IMR-90 (cell line): ENCODE measurements at regions not wholly inside any gene's neighbourhood (a gene's known extent, or its start where the extent isn't known, plus 50 kb on each side); places are given as distances from the start of the nearest gene placed in this dataset.

ENCODE experiments used
- ATAC-seq: fragments of 200-7000 bp; cut with Tn5 transposase; 2 replicates; pipeline ENCODE4 v1.9.1; 2020; ENCODE audit warnings: low read depth, mild to moderate bottlenecking, moderate library complexity
- BruUV-seq: library from RNA; stranded (reverse); fragments of 400-500 nt; replicated peaks from 2 replicates; lab custom pipeline; 2021; lab: Mats Ljungman, UMichigan
- CTCF ChIA-PET: fragments of 300-600 bp; formaldehyde crosslinking; extraction: SDS; loops from one replicate; lab custom pipeline; 2021; ENCODE audit warnings: antibody characterized with exemption; lab: Yijun Ruan, JAX
- POLR2A ChIA-PET: fragments of 300-600 bp; sonication (Branson Sonifier 250); formaldehyde crosslinking; loops from one replicate; lab custom pipeline; 2022; ENCODE audit warnings: antibody characterized with exemption; ENCODE audit not compliant: unreplicated experiment; lab: Charles Lee
- DNase-seq: peaks from one replicate; pipeline ENCODE4 v3.0.0; 2013
- H2AFZ ChIP-seq: replicated peaks from 2 replicates; pipeline ENCODE3; 2013; ENCODE audit warnings: low read length, mild to moderate bottlenecking; ENCODE audit not compliant: poor library complexity
- H2AK5ac ChIP-seq: 2 replicates; pipeline ENCODE4 v1.6.1; 2013; ENCODE audit warnings: low read depth, low read length, inconsistent platforms
- H2AK9ac ChIP-seq: replicated peaks from 2 replicates; pipeline ENCODE3; 2013; ENCODE audit warnings: mild to moderate bottlenecking, low read depth, low read length, moderate library complexity; ENCODE audit not compliant: poor library complexity
- H2BK120ac ChIP-seq: 2 replicates; pipeline ENCODE4 v1.6.1; 2013; ENCODE audit warnings: low read depth, low read length, inconsistent platforms
- H2BK15ac ChIP-seq: 3 replicates; pipeline ENCODE4 v1.6.1; 2013; ENCODE audit warnings: low read depth, low read length, inconsistent platforms
- H2BK20ac ChIP-seq: 2 replicates; pipeline ENCODE4 v1.6.1; 2013; ENCODE audit warnings: low read depth, mild to moderate bottlenecking, inconsistent platforms, low read length, moderate library complexity
- H2BK5ac ChIP-seq: 2 replicates; pipeline ENCODE4 v1.6.1; 2013; ENCODE audit warnings: mild to moderate bottlenecking, low read depth, low read length, inconsistent platforms; ENCODE audit not compliant: poor library complexity, severe bottlenecking
- H3K14ac ChIP-seq: replicated peaks from 2 replicates; pipeline ENCODE4 v1.6.1; 2013; ENCODE audit warnings: low read depth, low read length, inconsistent platforms
- H3K18ac ChIP-seq: 2 replicates; pipeline ENCODE4 v1.6.1; 2013; ENCODE audit warnings: low read depth, low read length, control low read depth
- H3K23ac ChIP-seq: 2 replicates; pipeline ENCODE4 v1.6.1; 2013; ENCODE audit warnings: low read depth, low read length, inconsistent platforms
- H3K27ac ChIP-seq: 2 replicates; pipeline ENCODE4 v1.5.1; 2013; ENCODE audit warnings: mild to moderate bottlenecking, control low read depth, low read length; ENCODE audit not compliant: insufficient read depth
- H3K27me3 ChIP-seq: 2 replicates; pipeline ENCODE4 v1.6.1; 2013; ENCODE audit warnings: low read length; ENCODE audit not compliant: control insufficient read depth, insufficient read depth
- H3K36me3 ChIP-seq: 2 replicates; pipeline ENCODE4 v1.6.1; 2013; ENCODE audit warnings: low read length, mixed read lengths; ENCODE audit not compliant: control insufficient read depth, insufficient read depth
- H3K4ac ChIP-seq: 2 replicates; pipeline ENCODE4 v1.6.1; 2013; ENCODE audit warnings: low read depth, low read length, inconsistent platforms
- H3K4me1 ChIP-seq: 2 replicates; pipeline ENCODE4 v1.6.1; 2013; ENCODE audit warnings: low read length, mixed read lengths; ENCODE audit not compliant: control insufficient read depth, insufficient read depth
- H3K4me2 ChIP-seq: 2 replicates; pipeline ENCODE4 v1.6.1; 2013; ENCODE audit warnings: low read depth, mild to moderate bottlenecking, control low read depth, low read length, moderate library complexity
- H3K4me3 ChIP-seq: 2 replicates; pipeline ENCODE4 v1.5.1; 2013; ENCODE audit warnings: low read depth, mild to moderate bottlenecking, control low read depth, low read length, moderate library complexity; ENCODE audit not compliant: insufficient read depth
- H3K56ac ChIP-seq: 2 replicates; pipeline ENCODE4 v1.6.1; 2013; ENCODE audit warnings: low read length, inconsistent platforms; ENCODE audit not compliant: insufficient read depth; ENCODE audit errors: extremely low read depth
- H3K79me1 ChIP-seq, 2 experiments: 2 replicates each; pipeline ENCODE4 v1.6.1; 2013; ENCODE audit warnings: low read length in 2 of 2, inconsistent platforms in 1 of 2, low read depth in 1 of 2
- H3K9ac ChIP-seq: 2 replicates; pipeline ENCODE4 v1.6.1; 2013; ENCODE audit warnings: low read depth, low read length, control low read depth
- H3K9me1 ChIP-seq: 2 replicates; pipeline ENCODE4 v1.6.1; 2013; ENCODE audit warnings: low read length, inconsistent platforms; ENCODE audit not compliant: insufficient read depth
- H3K9me3 ChIP-seq: 2 replicates; pipeline ENCODE4 v1.6.1; 2013; ENCODE audit warnings: low read length; ENCODE audit not compliant: control insufficient read depth, insufficient read depth
- H4K20me1 ChIP-seq: 2 replicates; pipeline ENCODE4 v1.6.1; 2013; ENCODE audit warnings: low read length, inconsistent platforms; ENCODE audit not compliant: insufficient read depth
- H4K5ac ChIP-seq: 2 replicates; pipeline ENCODE4 v1.6.1; 2013; ENCODE audit warnings: mild to moderate bottlenecking, low read depth, low read length, control low read depth
- H4K8ac ChIP-seq, 2 experiments: 2 replicates each; pipeline ENCODE4 v1.6.1; 2013; ENCODE audit warnings: low read depth in 2 of 2, low read length in 2 of 2, control low read depth in 1 of 2, inconsistent platforms in 1 of 2
- H4K91ac ChIP-seq: 2 replicates; pipeline ENCODE4 v1.6.1; 2013; ENCODE audit warnings: low read depth, low read length, inconsistent platforms; ENCODE audit not compliant: insufficient read depth
- CEBPB ChIP-seq: IDR thresholded peaks from 2 replicates; pipeline ENCODE4 v1.6.1; 2012; ENCODE audit warnings: low read depth, low read length, improper control_type of control experiment
- FOS ChIP-seq: fragments of 150-350 bp; IDR thresholded peaks from 2 replicates; pipeline ENCODE4 v1.6.1; 2016; ENCODE audit warnings: low read depth, low read length
- MXI1 ChIP-seq: IDR thresholded peaks from 2 replicates; pipeline ENCODE4 v1.6.1; 2012; ENCODE audit warnings: low read depth, mild to moderate bottlenecking, low read length, moderate library complexity, borderline replicate concordance
- RCOR1 ChIP-seq: IDR thresholded peaks from 2 replicates; pipeline ENCODE4 v1.6.1; 2012; ENCODE audit warnings: mild to moderate bottlenecking, low read length, improper control_type of control experiment; ENCODE audit not compliant: insufficient replicate concordance
- WGBS, 2 experiments: methylation state at CpG; one replicate each; pipeline versions ENCODE4 v1.1.5 to v1.1.7; 2013; ENCODE audit warnings: missing lambda C conversion rate in 2 of 2; ENCODE audit not compliant: insufficient read length in 1 of 2; ENCODE audit errors: extremely low coverage in 2 of 2; 5-methylcytosine and 5-hydroxymethylcytosine counted together
- dilution Hi-C: fragments of 300-500 bp; cut with HindIII; formaldehyde crosslinking; loops from one replicate; pipeline ENCODE4 v1.14.3; 2018; ENCODE audit warnings: low sequenced_read_pairs; ENCODE audit not compliant: unreplicated experiment
- in situ Hi-C: fragments of 300-500 bp; cut with MboI; formaldehyde crosslinking; loops from 3 replicates; pipeline ENCODE4 v1.14.3; 2019; ENCODE audit warnings: low sequenced_read_pairs, inconsistent platforms, mixed read lengths
- intact Hi-C: fragments of 100-400 bp; cut with micrococcal nuclease; formaldehyde crosslinking; loops from 2 replicates; pipeline ENCODE4 v1.10.0; 2022

DNA sequence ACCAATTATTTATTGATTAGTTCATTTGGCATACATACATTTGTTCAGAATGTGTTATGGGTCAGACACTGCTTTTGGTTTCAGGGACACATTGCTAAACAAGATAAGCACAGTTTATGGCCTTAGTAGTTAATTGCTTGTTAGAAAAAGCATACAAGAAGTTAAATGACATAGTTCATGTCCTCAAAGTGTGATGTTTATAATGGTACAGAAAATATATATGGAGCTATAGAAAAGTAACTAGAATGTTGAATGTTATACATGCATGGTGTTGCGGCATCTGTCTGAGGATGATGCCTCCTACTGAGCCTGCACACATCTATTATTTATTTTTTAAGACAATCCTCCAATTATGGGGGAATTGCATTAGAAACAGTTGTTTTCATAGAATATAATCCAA, 1476.3 kb upstream of the PCDH7 start:
- Histone ChIP-seq H3K27ac (no peak overlapping the region), H3K18ac (no peak overlapping the region), H3K23ac (no peak overlapping the region), H2BK5ac (no peak overlapping the region), H3K4me3 (no peak overlapping the region), H3K4me1 (no peaks in the 10 kb centered on the region), H3K4ac (no peak overlapping the region), H3K36me3 (no peaks in the 10 kb centered on the region), H4K8ac (no peak overlapping the region), H3K27me3 (no peaks in the 10 kb centered on the region), H3K79me1 (no peaks in the 10 kb centered on the region), H3K14ac (no peak overlapping the region), H3K4me2 (no peak overlapping the region), H3K56ac (no peak overlapping the region), H3K9ac (no peak overlapping the region), H3K9me1 (no peaks in the 10 kb centered on the region), H4K91ac (no peak overlapping the region), H4K20me1 (no peaks in the 10 kb centered on the region), H2AK5ac (no peak overlapping the region), H2BK15ac (no peak overlapping the region), H2AK9ac (no peak overlapping the region), H2BK120ac (no peak overlapping the region), H2AFZ (no peak overlapping the region), H4K5ac (no peak overlapping the region), H2BK20ac (no peak overlapping the region), H3K9me3 (no peaks in the 10 kb centered on the region)
- intact Hi-C loops: no loop called here
- BruUV-seq: no TSS peak
- in situ Hi-C loops: no loop called here
- no peak for DNase-seq
- no peak for ATAC-seq
- CTCF ChIA-PET: interaction anchor here (0.6 kb wide), 1 partner anchor 89 kb away, joined by 3 read pairs; no protein-coding TSS in a partner anchor
- no peak for TF ChIP-seq MXI1
- TF ChIP-seq FOS: no peak
- no peak for TF ChIP-seq RCOR1
- TF ChIP-seq CEBPB: no peak
- dilution Hi-C loops: no loop called here
- POLR2A ChIA-PET: no interaction called here
- WGBS, 2 experiments: no CpG with 5 or more reads among the region's 1 CpG
